ENCODE measurements at regions not wholly inside any gene's neighbourhood (a gene's known extent, or its start where the extent isn't known, plus 50 kb on each side); places are given as distances from the start of the nearest gene placed in this dataset.

GRCh38 chr4:3699261-3699660, 66.9 kb upstream of the ADRA2C start:
- Histone ChIP-seq H3K9me3 (replicated peaks; ENCODE audit: control insufficient read depth, insufficient read depth, low read length) (no peaks in the 10 kb centered on the region), H3K27ac (ENCODE audit: insufficient read depth, low read depth, low read length) (no peak overlapping the region), H3K9me1 (replicated peaks; ENCODE audit: control insufficient read depth, extremely low read depth, insufficient read depth, low read length) (no peaks in the 10 kb centered on the region), H3K36me3 (ENCODE audit: control insufficient read depth in 2 of 2, extremely low read depth in 1 of 2, insufficient read depth in 2 of 2, low read length in 2 of 2) (no peaks in the 10 kb centered on the region), H3K4me2 (ENCODE audit: insufficient read depth, low read length) (no peak overlapping the region), H4K20me1 (replicated peaks; ENCODE audit: control insufficient read depth, extremely low read depth, insufficient read depth, low read length) (no peaks in the 10 kb centered on the region), H3K4me3 (replicated peaks in 1 of 3; ENCODE audit: insufficient read depth in 1 of 3, low read depth in 1 of 3, low read length in 3 of 3) (no peak overlapping the region), H2AFZ (ENCODE audit: low read depth, low read length) (no peak overlapping the region), H3K4me1 (ENCODE audit: control insufficient read depth, extremely low read depth, insufficient read depth, low read length) (no peaks in the 10 kb centered on the region), H3K27me3 (ENCODE audit: control insufficient read depth in 2 of 2, insufficient read depth in 2 of 2, low read length in 2 of 2) (no peaks in the 10 kb centered on the region), H3K79me2 (ENCODE audit: control insufficient read depth, insufficient read depth, low read length) (no peaks in the 10 kb centered on the region), H3K9ac (replicated peaks; ENCODE audit: extremely low read depth, insufficient read depth, low read length) (no peak overlapping the region)
- intact Hi-C loops (cut with micrococcal nuclease): no loop called here
- POLR2A ChIA-PET: no interaction called here
- no peak for FAIRE-seq
- CTCF ChIA-PET: no interaction called here
- dilution Hi-C loops (cut with MboI; ENCODE audit: extremely low pct_ligation_motif_present, low sequenced_read_pairs): no loop called here
- no peak for DNase-seq (ENCODE audit: low read depth, low spot score)
- TF ChIP-seq POLR2AphosphoS5 (IDR thresholded peaks at IDR 0.05; ENCODE audit: insufficient read depth, low read depth, low read length): no peak
- TF ChIP-seq, protein P1, sequence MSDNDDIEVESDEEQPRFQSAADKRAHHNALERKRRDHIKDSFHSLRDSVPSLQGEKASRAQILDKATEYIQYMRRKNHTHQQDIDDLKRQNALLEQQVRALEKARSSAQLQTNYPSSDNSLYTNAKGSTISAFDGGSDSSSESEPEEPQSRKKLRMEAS (IDR thresholded peaks at IDR 0.05; ENCODE audit: insufficient read depth, insufficient read length): no peak
- TF ChIP-seq POLR2A (IDR thresholded peaks at IDR 0.05; ENCODE audit: low read depth, low read length): no peak
- no peak for TF ChIP-seq JUN (IDR thresholded peaks at IDR 0.05; ENCODE audit: borderline replicate concordance, insufficient read depth, insufficient read length, low read depth)
- no TSS peak for BruUV-seq (replicated peaks)

GRCh38 chr4:3697033-3697432, 69.2 kb upstream of the ADRA2C start:
- Histone ChIP-seq H3K27me3 (ENCODE audit: control insufficient read depth in 2 of 2, insufficient read depth in 2 of 2, low read length in 2 of 2) (no peaks in the 10 kb centered on the region), H3K36me3 (ENCODE audit: control insufficient read depth in 2 of 2, extremely low read depth in 1 of 2, insufficient read depth in 2 of 2, low read length in 2 of 2) (no peaks in the 10 kb centered on the region), H4K20me1 (replicated peaks; ENCODE audit: control insufficient read depth, extremely low read depth, insufficient read depth, low read length) (no peaks in the 10 kb centered on the region), H3K9me3 (replicated peaks; ENCODE audit: control insufficient read depth, insufficient read depth, low read length) (no peaks in the 10 kb centered on the region), H3K9me1 (replicated peaks; ENCODE audit: control insufficient read depth, extremely low read depth, insufficient read depth, low read length) (no peaks in the 10 kb centered on the region), H3K4me3 (replicated peaks in 1 of 3; ENCODE audit: insufficient read depth in 1 of 3, low read depth in 1 of 3, low read length in 3 of 3) (no peak overlapping the region), H3K4me1 (ENCODE audit: control insufficient read depth, extremely low read depth, insufficient read depth, low read length) (no peaks in the 10 kb centered on the region), H2AFZ (ENCODE audit: low read depth, low read length) (no peak overlapping the region), H3K4me2 (ENCODE audit: insufficient read depth, low read length) (no peak overlapping the region), H3K79me2 (ENCODE audit: control insufficient read depth, insufficient read depth, low read length) (no peaks in the 10 kb centered on the region), H3K9ac (replicated peaks; ENCODE audit: extremely low read depth, insufficient read depth, low read length) (no peak overlapping the region), H3K27ac (ENCODE audit: insufficient read depth, low read depth, low read length) (no peak overlapping the region)
- dilution Hi-C loops (cut with MboI; ENCODE audit: extremely low pct_ligation_motif_present, low sequenced_read_pairs) (no loop called here), intact Hi-C loops (cut with micrococcal nuclease) (no loop called here)
- TF ChIP-seq, protein P1 (IDR thresholded peaks at IDR 0.05; ENCODE audit: insufficient read depth, insufficient read length): no peak
- TF ChIP-seq JUN (IDR thresholded peaks at IDR 0.05; ENCODE audit: borderline replicate concordance, insufficient read depth, insufficient read length, low read depth): no peak
- TF ChIP-seq EZH2 (IDR thresholded peaks at IDR 0.05; ENCODE audit: borderline replicate concordance, low read depth, low read length, severe bottlenecking): no peak
- no peak for TF ChIP-seq GATA2 (IDR thresholded peaks at IDR 0.05; ENCODE audit: insufficient read depth, insufficient read length, low read depth, low read length)
- TF ChIP-seq MYC (IDR thresholded peaks at IDR 0.05; ENCODE audit: low read depth, low read length): no peak
- TF ChIP-seq FOS (IDR thresholded peaks at IDR 0.05; ENCODE audit: borderline replicate concordance, insufficient read depth, low read length): no peak
- no peak for TF ChIP-seq CTCF (IDR thresholded peaks at IDR 0.05; ENCODE audit: extremely low read depth in 1 of 2, insufficient read depth in 1 of 2, low read depth in 1 of 2, low read length in 2 of 2)
- TF ChIP-seq POLR2A (IDR thresholded peaks at IDR 0.05; ENCODE audit: low read depth, low read length): no peak
- TF ChIP-seq POLR2AphosphoS5 (IDR thresholded peaks at IDR 0.05; ENCODE audit: insufficient read depth, low read depth, low read length): no peak
- BruUV-seq (replicated peaks): no TSS peak
- DNase-seq (ENCODE audit: low read depth, low spot score): no peak
- ChIA-PET CTCF (no interaction called here), POLR2A (no interaction called here)
- no peak for FAIRE-seq

All from endothelial cell of umbilical vein (primary cell).